Heart left ventricle (tissue), 13 donors: ENCODE measurements at regions not wholly inside any gene's neighbourhood (a gene's known extent, or its start where the extent isn't known, plus 50 kb on each side); places are given as distances from the start of the nearest gene placed in this dataset.
"Not testable (repeated sequence)": the region's sequence is repeated elsewhere in the genome, so short reads cannot be mapped to it uniquely, and the experiment has no call there.

Experiments used
- CTCF ChIP-seq, 12 donors: fragments of 200-600 bp; sonication (generic) in 4 of 12; IDR thresholded peaks; one replicate each; pipeline versions ENCODE4 v1.5.0 to v1.8.0; 2018 to 2022; ENCODE audit warnings: antibody characterized with exemption in 12 of 12, mild to moderate bottlenecking in 5 of 12
- POLR2A ChIP-seq, 2 donors: fragments of 450-650 bp; IDR thresholded peaks; one replicate each; pipeline ENCODE4 v1.6.1; 2017; ENCODE audit warnings: antibody characterized with exemption in 2 of 2, mild to moderate bottlenecking in 2 of 2, moderate library complexity in 2 of 2
- donor health status: ischemic (EF 13 %, LVEDD 7.1; RV severe dilation, severe dysfunction).
- donor health status: DM: no; HTN: yes; CAD: no.
- donor health status: DM: no; HTN: no; CAD: no.
- donor health status: ischemic (EF 25% LVEDD 6.9; RV normal size, moderate dysfunction).
- donor health status: ischemic (EF 25% LVEDD 5.7; RV mildly dilated, moderate dysfunction).
- donor health status: ischemic (EF 35%, LVEDD 5.7; RV mildly dilated, moderate dysfunction).
- donor health status: nonischemic (EF 11% LVEDD 7.7; RV severe dilation, severe dysfunction).
- donor health status: DM: yes; HTN: yes; CAD: no.
- donor health status: PGD.
- donor health status: ischemic (EF 29% LVEDD 5.4; RV normal size, mild dysfunction).
- donor health status: nonischemic (EF 23%, LVEDD 6.1; RV moderate dilation, normal function).

GRCh38 chr15:84531709-84532367, 69.0 kb upstream of the ZSCAN2 start:
- TF ChIP-seq CTCF, POLR2A (IDR thresholded peaks at IDR 0.05): not testable (repeated sequence)
